D721Med (cell line): ENCODE measurements at regions not wholly inside any gene's neighbourhood (a gene's known extent, or its start where the extent isn't known, plus 50 kb on each side); places are given as distances from the start of the nearest gene placed in this dataset.

Experiments
- DNase-seq: peaks from one replicate; pipeline ENCODE4 v3.0.0; 2011; ENCODE audit warnings: low spot score; ENCODE audit not compliant: insufficient read length
- FAIRE-seq: peaks from 2 replicates; lab custom pipeline; 2011; peaks lifted over from hg19 to GRCh38; lab: Jason Lieb, UNC
- CTCF ChIP-seq: IDR thresholded peaks from 2 replicates; pipeline ENCODE4 v1.5.1; 2012; ENCODE audit warnings: mild to moderate bottlenecking, control low read depth; ENCODE audit not compliant: insufficient read depth; ENCODE audit errors: missing control alignments

- TF ChIP-seq CTCF = no peak
- FAIRE-seq (no peak), DNase-seq (no peak)
Observed at GRCh38 chr18:66156946-66157687, 406.3 kb downstream of the CDH7 start.

- no peak for FAIRE-seq
- TF ChIP-seq CTCF = no peak
- DNase-seq = no peak
Observed at GRCh38 chr18:66150650-66151049, 399.8 kb downstream of the CDH7 start.

- FAIRE-seq (no peak), DNase-seq (no peak)
- TF ChIP-seq CTCF = no peak
Observed at GRCh38 chr18:66143029-66143428, 392.2 kb downstream of the CDH7 start.

GRCh38 chr18:66141716-66142115 is 390.9 kb downstream of the CDH7 start:
- DNase-seq = no peak
- no peak for TF ChIP-seq CTCF
- no peak for FAIRE-seq

GRCh38 chr18:66138642-66139041 is 387.8 kb downstream of the CDH7 start:
- no peak for TF ChIP-seq CTCF
- FAIRE-seq = peak; percentile 94
- DNase-seq = no peak

- FAIRE-seq (no peak), DNase-seq (no peak)
- no peak for TF ChIP-seq CTCF
Observed at GRCh38 chr18:66136039-66136438, 385.2 kb downstream of the CDH7 start.

GRCh38 chr18:66129248-66129647 is 378.4 kb downstream of the CDH7 start:
- no peak for TF ChIP-seq CTCF

More at GRCh38 chr18:66129248-66129647, 378.4 kb downstream of the CDH7 start:
- FAIRE-seq = peak; percentile 32
- no peak for DNase-seq
